Transverse colon (tissue), 4 donors: ENCODE measurements at regions not wholly inside any gene's neighbourhood (a gene's known extent, or its start where the extent isn't known, plus 50 kb on each side); places are given as distances from the start of the nearest gene placed in this dataset.

Experiments
- POLR2A ChIP-seq: fragments of 450-650 bp; IDR thresholded peaks from one replicate; pipeline ENCODE4 v1.6.1; 2016; ENCODE audit warnings: antibody characterized with exemption, mild to moderate bottlenecking, moderate library complexity
- POLR2AphosphoS5 ChIP-seq, 3 donors: sonication (generic); formaldehyde crosslinking; IDR thresholded peaks; one replicate each; pipeline ENCODE4 v1.6.1; 2016; ENCODE audit warnings: antibody characterized with exemption in 3 of 3
- TF ChIP-seq, protein P1 (sequence below), 5 experiments: fragments of 200-600 bp in 3 of 5; fragments of 450-650 bp in 2 of 5; sonication (generic) in 3 of 5; IDR thresholded peaks; 1 replicate in 2 of 5; 2 replicates in 3 of 5; pipeline ENCODE4 v1.5.1; 2016 to 2017; ENCODE audit warnings: antibody characterized with exemption in 5 of 5, inconsistent platforms in 3 of 5, mild to moderate bottlenecking in 2 of 5, moderate library complexity in 1 of 5

DNA sequence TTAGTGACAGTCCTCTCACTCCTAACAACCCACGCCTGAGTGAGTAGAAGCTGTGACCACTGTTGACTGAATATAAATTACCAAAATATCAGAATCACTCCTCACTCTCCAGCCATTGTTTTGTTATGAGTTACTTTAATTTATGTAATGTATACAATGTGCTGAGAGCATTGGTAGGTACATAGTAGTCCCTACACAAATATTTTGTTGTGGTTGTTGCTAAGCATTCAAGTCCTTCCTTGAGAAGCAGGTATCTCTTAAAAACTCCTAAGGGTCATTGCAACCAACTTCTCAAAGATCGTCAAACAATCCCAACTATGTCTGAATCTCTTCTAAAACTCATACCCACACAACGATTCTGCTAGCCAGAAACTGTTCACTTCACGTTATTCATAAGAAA, 476.8 kb upstream of the TNP1 start:
- TF ChIP-seq, protein P1, sequence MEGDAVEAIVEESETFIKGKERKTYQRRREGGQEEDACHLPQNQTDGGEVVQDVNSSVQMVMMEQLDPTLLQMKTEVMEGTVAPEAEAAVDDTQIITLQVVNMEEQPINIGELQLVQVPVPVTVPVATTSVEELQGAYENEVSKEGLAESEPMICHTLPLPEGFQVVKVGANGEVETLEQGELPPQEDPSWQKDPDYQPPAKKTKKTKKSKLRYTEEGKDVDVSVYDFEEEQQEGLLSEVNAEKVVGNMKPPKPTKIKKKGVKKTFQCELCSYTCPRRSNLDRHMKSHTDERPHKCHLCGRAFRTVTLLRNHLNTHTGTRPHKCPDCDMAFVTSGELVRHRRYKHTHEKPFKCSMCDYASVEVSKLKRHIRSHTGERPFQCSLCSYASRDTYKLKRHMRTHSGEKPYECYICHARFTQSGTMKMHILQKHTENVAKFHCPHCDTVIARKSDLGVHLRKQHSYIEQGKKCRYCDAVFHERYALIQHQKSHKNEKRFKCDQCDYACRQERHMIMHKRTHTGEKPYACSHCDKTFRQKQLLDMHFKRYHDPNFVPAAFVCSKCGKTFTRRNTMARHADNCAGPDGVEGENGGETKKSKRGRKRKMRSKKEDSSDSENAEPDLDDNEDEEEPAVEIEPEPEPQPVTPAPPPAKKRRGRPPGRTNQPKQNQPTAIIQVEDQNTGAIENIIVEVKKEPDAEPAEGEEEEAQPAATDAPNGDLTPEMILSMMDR (IDR thresholded peaks at IDR 0.05): no peak
- no peak for TF ChIP-seq POLR2A
- TF ChIP-seq POLR2AphosphoS5 (IDR thresholded peaks at IDR 0.05): no peak
